ENCODE measurements at regions not wholly inside any gene's neighbourhood (a gene's known extent, or its start where the extent isn't known, plus 50 kb on each side); places are given as distances from the start of the nearest gene placed in this dataset.
A peak's percentile ranks its signal among the peaks of the same experiment; 100 is the strongest.

DNA sequence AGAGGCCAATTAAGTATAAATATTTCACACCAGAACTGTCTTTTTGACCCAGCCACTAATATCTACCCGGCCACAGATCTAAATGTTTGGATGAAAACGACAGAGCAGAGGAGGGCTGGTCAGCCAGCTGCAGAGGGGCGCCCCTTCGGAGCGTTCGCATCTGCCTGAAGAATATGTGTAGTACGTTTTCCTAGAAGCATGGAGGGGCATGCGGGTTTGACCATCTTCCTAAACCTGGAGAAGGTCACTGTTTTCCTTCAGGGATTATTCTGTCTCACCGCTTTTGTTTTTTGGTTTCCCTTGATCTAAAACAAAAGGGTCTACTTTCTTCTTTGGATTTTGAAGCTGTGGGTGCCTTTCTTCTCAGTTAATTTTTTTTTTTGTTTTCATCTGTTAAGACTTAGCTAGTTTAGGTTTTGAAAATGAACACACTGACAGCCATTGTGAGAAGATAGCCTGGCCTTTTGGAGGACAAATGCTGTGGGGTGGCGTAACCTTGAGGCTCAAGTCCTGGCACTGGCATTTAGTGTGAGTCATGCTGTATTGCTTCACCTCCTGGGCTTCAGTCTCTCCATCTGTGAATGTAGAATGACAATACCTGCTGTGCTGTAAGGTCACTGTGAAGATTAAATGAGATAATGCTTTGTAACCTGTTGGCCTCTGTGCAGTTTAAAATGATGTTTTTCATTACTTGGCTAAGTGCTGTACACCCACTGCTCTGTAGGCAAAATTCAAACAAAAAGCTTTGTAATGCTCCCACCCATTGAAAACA lies 74.1 kb upstream of the IRF2BP2 start:
- DNase-seq = peak; percentile 52

DNA sequence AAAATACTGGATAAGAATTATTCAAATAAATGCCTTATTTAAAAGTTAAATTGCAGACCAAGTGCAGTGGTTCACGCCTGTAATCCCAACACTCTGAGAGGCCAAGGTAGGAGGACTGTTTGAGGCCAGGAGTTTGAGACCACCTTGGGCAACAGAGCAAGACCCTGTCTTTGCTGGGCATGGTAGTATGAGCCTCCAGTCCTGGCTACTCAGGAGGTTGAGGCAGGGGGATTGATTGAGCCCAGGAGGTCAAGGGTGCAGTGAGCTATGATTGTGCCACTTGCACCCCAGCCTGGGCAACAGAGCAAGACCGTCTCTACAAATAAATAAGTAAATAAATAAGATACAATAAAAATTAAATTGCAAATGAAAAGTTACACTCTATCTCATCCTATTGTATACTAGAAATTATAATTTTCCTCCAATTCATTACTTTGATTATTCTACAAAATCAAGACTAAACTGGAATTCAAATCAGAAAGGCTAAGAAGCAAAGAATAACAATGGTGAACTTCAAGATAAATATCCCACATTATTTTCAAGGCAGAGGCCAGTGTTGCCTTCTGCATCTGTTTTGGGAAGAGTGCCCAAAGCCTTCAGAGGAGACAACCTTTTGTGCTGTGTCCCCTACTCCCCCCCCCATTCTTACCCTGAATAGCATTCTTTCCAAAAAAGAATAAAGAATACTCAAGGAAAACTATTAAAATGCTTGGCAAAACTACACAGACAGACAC lies 73.3 kb upstream of the IRF2BP2 start:
- no peak for DNase-seq

GRCh38 chr1:234681990-234682389 lies 72.0 kb upstream of the IRF2BP2 start:
- no peak for DNase-seq

- no peak for DNase-seq
Measured at GRCh38 chr1:234681065-234681464, 71.1 kb upstream of the IRF2BP2 start.

DNA sequence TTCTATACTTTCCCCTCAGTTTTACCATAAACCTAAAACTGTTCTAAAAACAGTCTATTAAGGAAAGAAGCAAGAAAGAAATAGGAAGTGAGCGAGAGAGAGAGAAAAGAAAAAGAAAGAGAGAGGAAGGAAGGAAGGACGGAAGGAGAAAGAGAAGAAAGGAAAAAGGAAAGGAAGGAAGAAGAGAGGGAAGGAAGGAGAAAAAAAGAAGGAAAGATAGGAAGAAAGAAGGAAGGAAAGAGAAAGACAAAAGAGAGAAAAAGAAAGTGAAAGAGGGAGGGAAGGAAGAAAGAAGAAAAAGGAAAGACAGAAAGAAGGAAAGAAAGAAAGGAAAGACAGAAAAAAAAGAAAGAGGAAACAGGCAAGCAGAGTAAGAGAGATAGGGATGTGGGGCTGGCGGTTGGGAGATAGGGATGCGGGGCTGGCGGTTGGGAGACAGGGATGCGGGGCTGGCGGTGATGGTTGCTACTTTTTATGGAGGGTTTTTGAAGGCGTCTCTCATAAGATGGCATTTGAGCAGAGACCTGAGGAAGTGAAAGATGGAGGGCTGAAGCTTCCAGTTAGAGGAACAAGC lies 70.4 kb upstream of the IRF2BP2 start:
- no peak for DNase-seq

- peak; percentile 79 for DNase-seq
Measured at GRCh38 chr1:234676103-234676594, 66.2 kb upstream of the IRF2BP2 start.

DNA sequence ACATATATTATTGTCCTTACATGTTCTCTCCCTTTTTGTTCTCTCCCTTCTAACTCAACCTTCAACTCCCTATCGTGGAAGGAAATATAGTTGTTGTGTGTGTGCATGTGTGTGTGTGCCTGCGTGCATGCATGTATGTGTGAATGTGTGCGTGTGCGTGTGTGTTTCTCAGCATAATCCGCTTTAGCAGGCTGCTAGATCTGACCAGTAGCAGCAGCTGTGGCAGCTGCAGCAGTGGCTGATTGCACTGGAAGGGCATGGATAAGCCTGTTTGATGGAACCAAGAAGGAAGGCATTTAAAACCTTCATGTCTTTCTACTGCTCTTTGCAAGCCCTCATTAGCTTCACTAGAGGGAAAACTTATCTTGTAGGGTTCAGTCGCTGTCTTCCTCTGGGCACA lies 65.6 kb upstream of the IRF2BP2 start:
- no peak for DNase-seq

- DNase-seq = no peak
Measured at GRCh38 chr1:234675006-234675405, 65.0 kb upstream of the IRF2BP2 start.

DNA sequence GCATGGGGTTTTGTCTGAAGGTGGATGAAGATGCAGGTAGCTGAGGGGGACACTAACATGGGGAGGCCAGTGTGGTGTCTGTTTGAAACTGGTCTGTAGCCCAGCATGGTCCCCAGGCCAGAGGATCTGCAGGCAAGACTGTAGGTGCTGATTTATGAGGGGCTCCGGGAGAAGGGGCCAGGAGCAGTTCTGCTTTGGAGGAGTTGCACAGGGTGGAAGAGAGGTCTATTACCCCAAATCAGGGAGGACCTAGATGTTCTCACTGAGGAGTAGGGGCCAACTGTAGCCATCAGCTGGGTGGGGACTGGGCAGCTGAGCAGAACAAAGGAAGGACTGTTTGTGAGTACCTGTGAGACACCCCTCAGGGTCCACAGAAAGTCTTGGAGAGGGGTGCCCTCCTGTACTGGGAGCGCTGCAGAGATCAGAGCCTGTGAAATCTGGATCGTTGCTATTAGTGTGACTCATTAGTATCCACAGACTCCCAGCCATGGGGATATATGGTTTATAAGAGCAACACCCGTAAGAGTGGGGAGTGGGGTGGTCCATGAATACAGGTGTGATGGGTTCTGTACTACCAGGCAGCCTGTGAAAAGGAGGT lies 64.3 kb upstream of the IRF2BP2 start:
- no peak for DNase-seq

GRCh38 chr1:234672349-234673135 lies 62.6 kb upstream of the IRF2BP2 start:
- DNase-seq = no peak

DNA sequence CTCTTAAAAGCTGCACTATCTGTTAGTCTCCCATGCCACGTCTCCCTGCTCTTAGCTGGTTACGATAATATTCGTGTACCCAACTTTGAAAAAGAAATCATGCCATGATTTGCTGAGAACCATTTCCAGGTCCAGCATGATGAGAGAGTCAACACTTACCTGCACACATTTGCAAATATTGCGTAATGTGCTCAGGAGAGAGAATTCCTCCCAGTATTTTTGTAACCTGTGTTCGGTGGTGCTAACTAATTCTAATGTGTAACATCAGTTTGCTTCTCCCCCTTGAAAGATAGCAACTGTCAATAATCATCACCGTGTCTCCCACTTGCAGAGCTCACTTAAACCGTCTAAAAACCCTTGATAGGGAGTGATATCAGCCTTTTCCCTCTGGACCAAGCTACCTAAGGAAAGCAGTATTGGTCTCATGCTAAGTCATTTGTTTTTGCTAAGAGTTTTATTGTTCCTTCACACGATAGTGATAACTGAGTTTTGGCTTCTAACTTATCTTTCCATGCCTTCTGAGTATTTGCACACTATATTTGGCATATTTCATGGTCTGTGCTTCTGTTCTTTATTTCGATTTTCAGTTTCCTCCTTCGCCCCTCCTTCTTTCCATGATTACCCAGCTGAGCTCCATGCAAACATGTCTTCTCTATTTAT lies 61.1 kb upstream of the IRF2BP2 start:
- no peak for DNase-seq

DNA sequence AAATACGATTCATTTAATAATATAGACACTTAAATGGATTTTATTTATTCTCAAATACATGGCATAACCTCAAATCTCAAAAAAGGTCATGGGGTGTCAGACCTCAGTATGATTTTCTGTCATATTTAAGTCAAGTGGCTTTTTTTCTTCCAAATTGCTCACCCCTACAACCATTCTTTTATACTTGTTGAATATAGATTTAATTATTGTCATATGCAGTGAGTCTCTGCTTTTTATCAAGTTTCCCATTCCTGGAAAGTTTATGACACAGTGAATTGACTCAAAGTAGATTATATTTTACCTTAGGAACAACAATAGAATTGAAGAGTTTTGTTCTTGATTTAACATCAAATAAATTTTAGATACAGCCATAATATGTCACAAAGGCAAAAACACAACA lies 59.5 kb upstream of the IRF2BP2 start:
- no peak for DNase-seq

GRCh38 chr1:234668577-234668955 lies 58.6 kb upstream of the IRF2BP2 start:
- no peak for DNase-seq

GRCh38 chr1:234667600-234668576 lies 57.9 kb upstream of the IRF2BP2 start:
- DNase-seq = no peak

DNA sequence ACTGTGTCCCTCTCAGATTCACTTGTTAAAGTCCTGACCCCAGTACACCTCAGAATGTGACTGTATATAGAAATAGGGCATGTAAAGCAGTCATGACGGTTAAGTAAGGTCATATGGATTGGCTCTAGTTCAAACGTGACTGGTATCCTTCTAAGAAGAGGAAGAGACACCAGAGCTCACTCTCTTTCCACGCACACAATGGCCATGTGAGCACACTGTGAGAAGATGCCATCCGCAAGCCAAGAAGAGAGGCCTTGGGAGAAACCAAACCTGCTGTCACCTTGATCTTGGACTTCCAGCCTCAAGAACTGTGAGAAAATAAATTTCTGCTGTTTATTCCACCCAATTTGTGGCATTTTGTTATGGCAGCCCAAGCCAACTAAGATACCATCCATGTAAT lies 56.8 kb upstream of the IRF2BP2 start:
- DNase-seq = no peak

- peak; percentile 17 for DNase-seq
Measured at GRCh38 chr1:234665975-234666605, 56.1 kb upstream of the IRF2BP2 start.

DNA sequence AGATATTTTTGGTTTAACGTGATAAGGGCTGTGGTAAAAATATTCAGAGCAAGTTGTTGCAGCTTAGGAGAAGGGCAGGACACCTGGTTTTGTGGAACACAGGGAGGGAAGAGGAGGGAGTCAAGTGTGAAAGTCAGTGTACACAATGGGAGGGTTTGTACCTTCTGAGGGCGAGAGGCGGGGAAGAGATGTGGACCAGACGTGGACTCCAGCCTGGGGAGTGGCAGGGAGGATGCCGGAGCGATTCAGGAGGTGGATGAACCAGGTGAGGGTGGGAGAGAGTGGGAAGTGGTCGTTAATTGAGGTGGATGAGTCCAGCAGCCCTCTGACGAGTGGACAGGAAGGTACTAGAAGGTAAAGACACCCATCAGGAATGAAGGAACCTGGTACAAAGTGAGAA lies 52.2 kb upstream of the IRF2BP2 start:
- DNase-seq = no peak

GRCh38 chr1:234661317-234661928 lies 51.4 kb upstream of the IRF2BP2 start:
- no peak for DNase-seq

DNA sequence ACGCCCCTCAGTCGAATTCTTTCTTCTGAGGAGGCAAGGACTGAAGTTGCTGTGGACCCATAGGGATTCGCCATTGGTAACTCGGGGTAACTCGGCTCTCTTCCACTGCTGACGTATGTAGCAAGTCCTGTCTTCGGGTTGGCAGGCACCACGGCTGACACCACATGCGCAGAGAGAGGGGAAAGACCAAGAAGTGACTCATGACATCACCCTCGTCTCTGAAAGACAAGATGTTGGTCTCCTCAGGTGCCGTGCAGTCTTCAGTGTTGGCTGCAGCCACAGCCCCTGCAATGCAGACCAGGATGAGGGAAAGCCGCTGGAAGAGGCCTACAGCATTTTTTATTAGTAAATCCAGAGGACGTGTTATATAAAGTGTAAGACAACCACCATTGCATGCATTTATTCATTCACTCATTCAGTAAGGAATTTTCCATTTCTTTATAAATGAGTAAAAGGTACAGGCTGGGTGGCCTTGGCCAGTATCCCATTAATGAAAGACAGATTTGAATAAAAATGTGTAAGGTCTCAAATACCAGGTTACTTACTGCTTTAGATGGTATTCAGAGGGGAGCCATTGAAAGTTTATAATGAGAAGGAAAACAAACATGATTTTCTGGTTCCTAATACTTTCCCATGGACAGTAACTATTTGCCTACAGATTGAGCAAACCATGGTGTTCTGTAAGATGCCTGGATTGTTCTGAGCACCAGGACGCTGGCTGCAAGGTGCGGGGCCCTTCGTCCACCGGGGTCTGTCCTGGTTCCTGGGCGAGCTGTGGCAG lies 50.7 kb upstream of the IRF2BP2 start:
- peak; percentile 10 for DNase-seq
